Choroid plexus epithelial cell (primary cell): ENCODE measurements at regions not wholly inside any gene's neighbourhood (a gene's known extent, or its start where the extent isn't known, plus 50 kb on each side); places are given as distances from the start of the nearest gene placed in this dataset.

Source experiments
- DNase-seq: peaks from one replicate; pipeline ENCODE4 v3.0.0-alpha.2; 2010; ENCODE audit warnings: low read depth
- H3K4me3 ChIP-seq: 2 replicates; pipeline ENCODE4 v1.5.1; 2011; ENCODE audit warnings: low read depth, mild to moderate bottlenecking, control low read depth, low read length, moderate library complexity
- TF ChIP-seq, protein P1 (sequence below): conservative IDR thresholded peaks from 2 replicates; pipeline ENCODE4 v1.5.1; 2011; ENCODE audit warnings: low read depth, mild to moderate bottlenecking, control low read depth, inconsistent platforms, low read length, moderate library complexity

DNA sequence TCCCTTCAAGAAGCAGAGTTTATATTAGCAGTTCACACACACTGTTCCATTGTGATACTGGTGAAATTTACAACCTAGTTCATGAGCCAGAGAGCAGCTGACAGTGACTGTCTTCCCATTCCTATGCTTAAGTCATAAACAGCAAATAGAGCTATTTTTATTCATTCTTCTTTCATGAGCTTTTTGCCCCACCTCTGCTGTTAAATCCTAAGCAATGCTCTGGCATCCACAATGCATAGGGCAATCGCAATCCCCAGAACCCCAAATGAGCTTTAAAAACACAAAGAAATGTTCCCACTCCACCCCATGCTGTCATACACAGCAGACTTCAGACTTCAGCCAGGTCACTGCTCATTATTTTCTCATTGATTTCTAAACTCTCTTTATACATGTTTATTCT, 307.5 kb downstream of the ETS1 start:
- DNase-seq = peak; percentile 47
- H3K4me3 ChIP-seq = no peak overlapping the region
- TF ChIP-seq, protein P1, sequence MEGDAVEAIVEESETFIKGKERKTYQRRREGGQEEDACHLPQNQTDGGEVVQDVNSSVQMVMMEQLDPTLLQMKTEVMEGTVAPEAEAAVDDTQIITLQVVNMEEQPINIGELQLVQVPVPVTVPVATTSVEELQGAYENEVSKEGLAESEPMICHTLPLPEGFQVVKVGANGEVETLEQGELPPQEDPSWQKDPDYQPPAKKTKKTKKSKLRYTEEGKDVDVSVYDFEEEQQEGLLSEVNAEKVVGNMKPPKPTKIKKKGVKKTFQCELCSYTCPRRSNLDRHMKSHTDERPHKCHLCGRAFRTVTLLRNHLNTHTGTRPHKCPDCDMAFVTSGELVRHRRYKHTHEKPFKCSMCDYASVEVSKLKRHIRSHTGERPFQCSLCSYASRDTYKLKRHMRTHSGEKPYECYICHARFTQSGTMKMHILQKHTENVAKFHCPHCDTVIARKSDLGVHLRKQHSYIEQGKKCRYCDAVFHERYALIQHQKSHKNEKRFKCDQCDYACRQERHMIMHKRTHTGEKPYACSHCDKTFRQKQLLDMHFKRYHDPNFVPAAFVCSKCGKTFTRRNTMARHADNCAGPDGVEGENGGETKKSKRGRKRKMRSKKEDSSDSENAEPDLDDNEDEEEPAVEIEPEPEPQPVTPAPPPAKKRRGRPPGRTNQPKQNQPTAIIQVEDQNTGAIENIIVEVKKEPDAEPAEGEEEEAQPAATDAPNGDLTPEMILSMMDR = no peak

DNA sequence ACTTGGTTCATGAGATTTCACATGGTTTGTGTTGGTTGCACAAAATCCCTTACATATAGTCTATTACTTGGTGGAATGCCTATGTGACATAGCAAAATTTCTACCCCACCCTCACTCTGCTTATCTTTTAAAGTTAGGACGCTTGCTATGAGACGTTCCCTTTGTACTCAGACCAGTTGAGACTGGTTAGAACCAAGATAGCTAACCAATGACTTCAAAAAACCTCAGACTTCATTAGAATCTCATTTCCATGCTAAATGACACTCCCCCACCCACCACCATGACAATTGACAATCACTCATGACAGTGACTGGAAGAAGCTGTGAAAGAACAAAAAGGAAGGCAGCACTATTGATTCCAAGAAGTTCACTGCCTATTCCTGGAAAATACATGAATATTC, 313.6 kb downstream of the ETS1 start:
- DNase-seq = no peak
- TF ChIP-seq, protein P1 = no peak
- no peak overlapping the region for H3K4me3 ChIP-seq

DNA sequence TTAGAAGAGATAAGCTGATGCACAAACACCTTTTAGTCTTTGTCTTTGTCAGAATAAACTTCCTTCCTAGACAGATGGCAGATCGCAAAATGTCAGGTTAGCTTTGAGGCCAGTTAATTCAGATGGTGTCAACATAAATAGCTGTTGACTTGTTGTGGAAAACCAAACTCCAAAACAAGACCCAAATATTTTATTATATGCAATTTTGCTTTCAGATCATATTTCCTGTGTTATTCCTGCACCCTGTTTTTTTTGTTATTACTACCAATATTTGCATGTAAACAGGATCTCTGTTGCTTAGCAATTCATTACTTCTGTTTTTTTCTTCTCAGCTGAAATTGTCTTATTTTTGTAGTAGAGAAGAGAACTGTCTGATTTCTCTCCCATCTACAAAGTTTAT, 316.0 kb downstream of the ETS1 start:
- TF ChIP-seq, protein P1 = no peak
- DNase-seq = no peak
- H3K4me3 ChIP-seq = no peak overlapping the region

DNA sequence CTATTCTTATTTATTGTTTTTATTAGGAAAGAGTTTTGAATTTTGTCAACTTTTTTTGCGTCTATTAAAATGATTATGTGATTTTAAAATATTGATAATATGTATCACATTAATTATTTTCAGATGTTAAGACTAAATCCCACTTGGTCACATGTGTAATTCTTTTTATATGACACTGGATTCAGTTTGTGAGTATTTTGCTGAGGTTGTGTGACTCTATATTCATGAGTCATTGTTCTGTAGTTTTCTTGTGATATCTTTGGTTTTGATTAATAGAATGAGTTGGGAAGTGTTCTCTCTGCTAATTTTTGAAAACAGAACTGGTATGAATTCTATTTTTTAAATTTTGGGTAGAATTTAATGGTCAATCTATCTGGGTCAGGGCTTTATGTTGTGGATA, 317.9 kb downstream of the ETS1 start:
- no peak for DNase-seq
- TF ChIP-seq, protein P1 = no peak
- no peak overlapping the region for H3K4me3 ChIP-seq

DNA sequence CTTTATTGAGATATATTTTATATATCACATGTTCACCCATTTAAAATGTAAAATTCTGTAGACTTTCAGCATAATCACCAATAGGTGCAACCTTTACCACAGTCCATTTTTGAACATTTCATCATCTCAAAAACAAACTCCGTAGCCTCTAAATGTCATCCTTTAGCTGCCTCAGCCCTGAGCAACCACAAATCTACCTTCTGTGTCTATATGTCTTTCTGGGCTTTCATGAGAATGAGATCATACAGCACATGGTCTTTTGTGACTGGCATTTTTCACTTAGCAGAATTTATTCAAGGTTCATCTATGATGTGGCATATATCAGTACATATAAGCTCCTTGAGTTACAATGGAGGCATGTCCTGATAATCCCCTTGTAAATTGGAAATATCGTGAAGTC, 320.5 kb downstream of the ETS1 start:
- H3K4me3 ChIP-seq = no peak overlapping the region
- TF ChIP-seq, protein P1 = no peak
- no peak for DNase-seq

DNA sequence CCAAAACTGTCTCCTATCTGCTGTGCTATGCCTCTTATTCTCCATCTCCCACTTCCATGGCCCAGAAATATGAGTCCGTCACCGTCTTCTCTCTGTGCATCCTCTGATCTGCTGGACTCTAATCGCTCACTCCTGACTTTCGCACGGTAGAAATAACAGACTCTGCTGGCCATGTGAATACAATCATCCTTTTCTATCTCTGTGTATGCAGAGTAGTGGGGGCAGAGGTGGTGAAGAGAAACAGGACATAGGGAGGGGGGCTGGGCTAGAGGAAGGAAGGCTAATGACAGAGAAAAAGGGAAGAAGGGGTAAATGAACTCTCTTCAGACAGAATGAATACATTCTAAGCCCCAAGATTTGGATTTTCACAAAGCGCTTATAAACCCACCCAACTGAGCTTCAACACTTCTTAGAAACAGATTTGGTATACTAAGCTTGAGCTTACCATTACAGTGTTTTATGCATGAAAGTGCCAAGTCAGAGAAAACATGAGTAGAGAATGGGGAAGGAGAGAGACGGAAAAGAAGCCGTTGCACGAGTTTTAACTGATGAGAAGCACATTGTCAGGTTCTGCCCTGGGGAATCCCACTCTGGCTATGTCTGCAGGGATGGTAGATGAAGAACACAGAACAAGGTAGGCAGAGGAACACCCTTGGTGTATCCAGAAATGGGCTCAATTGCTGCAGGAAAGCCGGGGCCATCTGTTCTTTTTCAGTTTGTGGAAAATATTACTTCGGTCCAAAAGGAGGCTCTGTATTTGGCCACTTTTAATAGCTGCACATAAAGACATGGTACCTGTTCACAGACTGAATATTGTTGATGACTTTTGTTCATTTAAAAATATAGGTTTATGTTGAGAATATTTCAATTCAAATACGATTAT, 324.7 kb downstream of the ETS1 start:
- no peak overlapping the region for H3K4me3 ChIP-seq
- no peak for DNase-seq
- TF ChIP-seq, protein P1 = no peak

DNA sequence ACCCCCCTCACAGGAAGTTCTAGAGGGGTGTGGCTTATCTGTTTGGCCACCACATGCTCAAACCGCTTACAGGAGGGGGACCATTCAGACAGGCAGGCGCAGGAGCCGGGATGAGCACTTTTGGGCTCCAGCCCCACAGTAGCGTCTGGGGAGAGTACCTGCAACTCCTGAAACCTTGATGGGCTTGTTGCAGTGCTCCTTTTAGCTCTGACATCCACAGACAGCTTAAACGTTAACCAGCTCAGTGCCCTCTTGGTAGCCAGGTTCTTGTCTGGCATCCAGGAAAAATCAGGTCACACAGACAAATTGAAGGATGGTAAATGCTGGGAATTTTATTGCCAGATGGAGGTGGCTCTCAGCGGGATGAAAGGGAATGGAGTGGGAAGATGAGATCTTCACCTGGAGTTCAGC, 326.3 kb downstream of the ETS1 start:
- DNase-seq = no peak
- no peak overlapping the region for H3K4me3 ChIP-seq
- TF ChIP-seq, protein P1 = no peak
